Medulla oblongata (tissue), 1 donor: ENCODE measurements at regions not wholly inside any gene's neighbourhood (a gene's known extent, or its start where the extent isn't known, plus 50 kb on each side); places are given as distances from the start of the nearest gene placed in this dataset.
"Not testable (repeated sequence)": the region's sequence is repeated elsewhere in the genome, so short reads cannot be mapped to it uniquely, and the experiment has no call there.

Experiments used
- DNase-seq: peaks from one replicate; pipeline ENCODE4 v3.0.0-alpha.2; 2015; ENCODE audit errors: extremely low spot score

DNA sequence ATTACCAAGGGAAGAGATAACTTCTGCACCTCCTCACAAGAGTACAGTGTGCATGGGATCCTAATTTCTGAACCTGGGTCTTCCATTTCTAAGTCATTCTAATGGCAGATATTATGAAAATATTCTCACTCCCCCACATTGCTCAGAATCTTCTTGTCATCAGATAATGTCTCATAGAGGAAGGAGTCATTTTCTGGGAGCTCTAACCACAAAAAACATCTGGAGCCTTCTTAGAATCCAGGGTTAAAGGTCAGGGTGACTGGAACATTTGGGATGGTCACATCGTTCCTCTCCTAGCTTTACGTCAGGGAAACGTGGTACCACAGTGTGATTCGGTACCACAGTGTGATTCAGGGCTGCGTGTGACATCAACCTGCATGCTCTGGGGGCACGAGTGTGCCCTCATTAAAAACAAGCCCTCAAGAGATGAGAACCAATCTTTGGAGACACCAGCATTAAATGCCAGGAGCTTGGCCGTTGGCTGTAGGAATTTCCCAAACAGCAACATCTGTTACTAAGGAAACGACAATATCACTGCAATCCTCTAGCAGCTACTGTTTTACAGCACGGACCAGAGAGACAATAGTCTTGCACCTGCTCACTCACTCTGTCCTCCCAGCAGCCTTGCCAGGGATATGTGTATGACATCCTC lies 179.1 kb downstream of the PSMG1 start:
- no peak for DNase-seq

DNA sequence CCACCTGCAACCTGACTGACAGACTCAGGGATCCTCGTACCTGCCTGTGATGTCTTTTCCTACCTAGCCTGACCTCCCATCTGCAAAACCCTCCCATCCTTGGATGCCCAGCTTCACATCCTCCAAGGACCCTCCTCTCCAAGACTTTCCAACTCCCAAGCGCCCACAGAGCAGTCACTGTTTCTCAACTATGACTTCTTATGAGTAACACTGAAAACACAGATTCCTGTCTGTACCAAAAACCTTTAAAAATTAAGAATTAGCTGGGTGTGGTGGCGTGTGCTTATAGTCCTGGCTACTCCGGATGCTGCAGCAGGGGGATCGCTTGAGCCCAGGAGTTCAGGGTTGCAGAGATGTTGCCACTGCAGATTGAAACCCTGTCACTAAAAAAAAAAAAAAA lies 181.9 kb downstream of the PSMG1 start:
- no peak for DNase-seq

DNA sequence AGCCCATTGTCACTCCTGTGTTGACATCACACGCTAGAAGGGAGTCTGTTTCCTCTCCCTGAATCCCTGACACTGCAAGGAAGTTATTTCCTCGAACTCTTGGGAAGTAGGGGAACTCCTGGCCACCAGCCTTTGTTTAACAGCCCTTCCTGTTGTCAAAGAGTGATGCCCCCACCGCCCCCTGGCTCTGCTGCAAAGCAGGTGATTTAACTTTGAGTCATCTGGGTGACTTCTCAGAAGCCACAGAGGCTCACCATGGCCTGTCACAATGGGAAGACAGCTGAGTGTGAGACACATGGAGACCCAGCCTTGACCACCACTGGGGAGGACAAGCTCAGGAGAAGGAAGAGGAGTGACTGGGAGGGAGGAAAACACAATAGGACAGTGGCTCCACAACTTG lies 182.8 kb downstream of the PSMG1 start:
- no peak for DNase-seq

DNA sequence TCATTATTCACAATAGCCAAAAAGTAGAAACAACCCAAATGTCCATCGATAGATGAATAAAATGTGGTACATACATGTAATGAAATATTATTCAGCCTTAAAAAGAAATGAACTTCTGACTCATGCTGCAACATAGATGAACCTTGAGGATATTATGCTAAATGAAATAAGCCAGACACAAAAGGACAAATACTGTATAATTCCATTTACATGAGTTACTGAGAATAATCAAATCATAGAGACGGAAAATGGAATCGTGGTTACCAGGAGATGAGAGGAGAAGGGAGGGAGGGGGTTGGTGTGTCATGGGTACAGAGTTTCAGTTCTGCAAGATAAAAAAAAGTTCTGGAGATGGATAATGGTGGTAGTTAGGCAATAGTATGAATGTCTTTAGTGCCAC lies 184.1 kb downstream of the PSMG1 start:
- DNase-seq, result peak; percentile 55

DNA sequence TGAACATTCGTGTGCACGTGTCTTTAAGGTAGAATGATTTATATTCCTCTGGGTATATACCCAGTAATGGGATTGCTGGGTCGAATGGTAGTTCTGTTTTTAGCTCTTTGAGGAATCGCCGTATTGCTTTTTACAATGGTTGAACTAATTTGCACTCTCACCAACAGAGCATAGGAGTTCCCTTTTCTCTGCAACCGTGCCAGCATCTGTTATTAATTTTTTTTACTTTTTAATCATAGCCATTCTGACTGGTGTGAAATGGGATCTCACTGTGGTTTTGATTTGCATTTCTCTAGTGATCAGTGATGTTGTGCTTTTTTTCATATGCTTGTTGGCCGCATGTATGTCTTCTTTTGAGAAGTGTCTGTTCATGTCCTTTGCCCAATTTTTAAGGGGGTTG lies 185.0 kb downstream of the PSMG1 start:
- not testable (repeated sequence) for DNase-seq

DNA sequence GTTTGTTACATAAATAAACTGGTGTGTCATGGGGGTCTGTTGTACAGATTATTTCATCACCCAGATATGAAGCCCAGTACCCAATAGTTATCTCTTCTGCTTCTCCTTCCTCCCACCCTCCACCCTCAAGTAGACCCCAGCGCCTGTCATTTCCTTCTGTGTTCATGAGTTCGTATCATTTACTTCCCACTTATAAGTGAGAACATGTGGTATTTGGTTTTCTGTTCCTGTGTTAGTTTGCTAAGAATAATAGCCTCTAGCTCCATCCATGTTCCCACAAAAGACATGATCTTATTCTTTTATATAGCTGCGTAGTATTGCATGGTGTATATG lies 185.4 kb downstream of the PSMG1 start:
- DNase-seq, result peak; percentile 48

DNA sequence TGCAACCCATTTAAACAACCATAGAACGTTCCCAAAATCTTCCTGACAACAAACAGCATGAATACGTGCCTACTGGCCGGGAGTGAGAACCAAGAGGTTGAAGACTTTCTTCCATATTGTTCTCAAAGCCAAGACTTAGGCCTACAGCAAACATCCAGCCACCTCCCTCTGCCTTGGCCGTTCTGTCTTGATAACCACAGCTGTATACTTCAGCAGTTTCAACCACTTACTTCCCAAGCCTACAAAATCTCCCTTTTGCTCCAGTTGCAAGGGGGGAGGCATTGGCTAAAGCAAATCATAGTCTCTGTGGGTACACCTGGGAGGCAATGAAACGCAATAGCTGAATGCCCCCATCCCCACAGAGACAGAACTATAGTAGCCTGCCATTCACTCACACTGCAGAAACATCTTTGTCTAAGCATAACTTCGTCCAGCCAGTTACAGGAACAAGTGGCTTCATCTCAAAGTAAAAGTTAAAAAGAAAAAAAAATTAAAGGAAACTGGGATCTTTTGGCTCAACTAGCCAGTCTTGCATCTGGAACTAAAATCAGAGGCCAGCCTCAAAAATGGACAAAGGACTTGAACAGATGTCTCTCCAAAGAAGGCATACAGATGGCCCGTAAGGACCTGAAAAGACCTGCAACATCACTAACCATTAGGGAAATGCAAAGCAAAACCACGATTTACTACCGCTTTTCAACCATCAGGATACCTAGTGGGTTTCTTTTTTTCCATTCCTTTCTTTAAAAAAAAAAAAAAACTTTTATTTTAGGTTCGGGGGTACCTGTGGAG lies 186.0 kb downstream of the PSMG1 start:
- DNase-seq, result no peak

DNA sequence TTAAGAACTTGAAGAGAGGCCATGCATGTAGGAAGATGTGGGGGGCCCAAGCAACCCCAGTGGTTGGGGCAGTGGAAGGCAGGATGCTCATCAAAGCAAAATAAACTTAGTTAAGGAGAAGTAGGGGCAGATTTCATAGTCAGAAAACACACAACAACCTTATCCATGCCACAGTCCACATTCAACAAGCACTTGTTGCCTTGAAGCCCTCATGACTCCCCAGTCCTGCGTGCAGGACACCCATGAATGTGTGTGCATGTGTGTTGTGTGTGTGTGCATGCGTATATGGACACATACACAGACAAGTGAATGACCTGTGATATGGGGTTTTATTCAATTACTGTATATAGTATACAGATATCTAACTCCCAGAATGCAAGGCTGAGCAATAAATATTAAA lies 186.9 kb downstream of the PSMG1 start:
- DNase-seq, result no peak

DNA sequence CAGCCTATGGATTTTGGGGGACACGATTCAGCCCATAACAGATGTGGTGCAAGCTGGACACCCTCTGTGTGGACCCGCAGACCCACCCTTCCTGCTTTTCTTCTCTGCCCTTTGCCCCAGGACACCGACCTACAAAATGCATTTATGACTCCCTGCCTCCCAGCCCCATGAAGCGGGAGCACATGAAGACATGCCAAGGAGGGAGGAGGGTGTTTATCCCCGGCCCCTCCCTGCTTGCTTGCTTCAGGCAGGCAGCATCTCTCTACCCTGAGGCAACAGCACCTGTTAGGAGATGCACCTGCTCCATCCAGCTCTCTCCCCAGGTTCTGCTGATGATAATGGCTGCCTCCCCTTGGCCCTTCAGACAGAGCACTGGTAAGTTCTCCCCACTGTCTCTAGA lies 187.5 kb downstream of the PSMG1 start:
- DNase-seq, result no peak

DNA sequence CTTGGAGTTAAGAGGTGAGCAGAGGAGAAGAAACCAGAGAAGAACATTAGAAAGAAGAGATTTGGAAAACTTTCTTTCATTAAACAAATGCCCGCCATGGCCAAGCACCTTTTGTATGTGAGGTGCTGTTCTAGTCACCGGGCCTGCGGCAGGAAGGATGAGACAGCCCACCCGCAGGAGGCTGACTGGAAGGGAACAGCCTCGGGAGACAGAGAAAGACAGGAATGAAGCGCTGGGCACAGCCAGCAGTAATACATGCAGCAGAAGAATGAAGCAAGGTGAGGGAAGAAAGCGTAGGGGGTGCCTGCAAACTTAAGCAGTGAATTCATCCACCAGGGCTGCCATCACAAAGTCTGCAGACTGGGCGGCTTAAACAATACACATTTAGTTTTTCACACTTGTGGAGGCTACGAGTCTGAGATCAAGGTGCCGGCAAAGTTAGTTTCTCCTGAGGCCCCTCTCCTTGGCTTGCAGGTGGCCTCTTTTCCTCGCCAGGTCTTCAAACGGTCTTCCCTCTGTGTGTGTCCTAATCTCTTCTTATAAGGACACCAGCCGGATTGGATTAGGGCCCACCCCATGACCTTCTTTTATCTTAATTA lies 188.1 kb downstream of the PSMG1 start:
- no peak for DNase-seq

DNA sequence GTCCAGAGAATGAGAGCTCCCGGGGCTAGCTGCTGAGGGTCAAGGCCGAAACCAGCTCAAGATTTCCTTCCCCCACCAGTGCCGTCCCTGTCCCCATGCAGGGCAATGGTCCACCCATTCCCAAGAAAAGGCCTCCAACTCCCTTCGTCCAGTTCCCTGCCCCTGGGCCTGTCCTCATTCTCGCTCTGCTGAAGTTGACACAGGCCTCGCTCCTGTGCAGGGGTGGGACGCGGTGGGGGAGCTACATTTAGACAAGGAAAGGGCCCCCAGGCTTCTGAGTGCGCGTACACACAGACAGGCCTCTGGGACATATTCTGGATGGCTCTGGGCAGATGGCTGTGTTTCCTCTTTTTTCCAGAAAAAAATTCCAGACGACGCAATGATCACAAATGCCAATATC lies 188.3 kb downstream of the ETS2 start:
- DNase-seq, result no peak

DNA sequence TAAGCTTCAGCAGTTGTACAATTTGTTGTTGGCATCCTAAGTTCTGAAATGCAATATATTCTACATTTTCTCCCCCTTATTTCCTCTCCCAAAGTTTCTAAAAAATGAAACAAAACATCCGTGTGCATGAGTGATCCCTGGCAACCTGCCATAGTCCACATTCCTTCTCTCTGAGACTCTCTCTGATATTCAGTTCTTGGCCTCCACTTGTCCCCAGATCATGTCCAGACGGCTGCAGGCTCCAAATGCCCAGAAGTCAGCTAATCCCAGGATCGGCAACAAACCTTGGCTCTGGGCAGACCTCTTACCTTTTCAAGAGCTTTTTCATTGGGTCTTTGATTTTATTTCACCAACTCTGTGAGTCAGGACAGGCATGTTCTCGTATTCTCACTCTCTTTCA lies 187.8 kb downstream of the ETS2 start:
- DNase-seq, result no peak

DNA sequence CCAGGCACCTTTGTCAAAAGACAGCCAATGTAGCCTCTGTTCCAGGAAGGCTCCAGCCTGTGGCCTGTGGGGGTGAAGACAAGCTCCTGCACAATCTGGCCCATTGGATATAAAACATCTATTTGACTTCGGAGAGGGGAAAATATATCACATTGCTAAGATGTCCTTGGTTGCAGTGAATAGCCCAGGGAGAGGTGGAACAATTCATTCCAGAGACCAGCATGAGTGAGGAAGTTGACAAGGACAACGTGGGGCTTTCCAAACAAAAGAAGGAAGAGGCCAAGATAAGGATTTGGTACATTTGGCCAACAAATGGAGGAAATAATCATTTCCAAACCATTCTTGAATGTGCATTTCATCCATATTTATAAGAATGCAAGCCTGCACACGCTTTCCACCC lies 187.0 kb downstream of the ETS2 start:
- no peak for DNase-seq

DNA sequence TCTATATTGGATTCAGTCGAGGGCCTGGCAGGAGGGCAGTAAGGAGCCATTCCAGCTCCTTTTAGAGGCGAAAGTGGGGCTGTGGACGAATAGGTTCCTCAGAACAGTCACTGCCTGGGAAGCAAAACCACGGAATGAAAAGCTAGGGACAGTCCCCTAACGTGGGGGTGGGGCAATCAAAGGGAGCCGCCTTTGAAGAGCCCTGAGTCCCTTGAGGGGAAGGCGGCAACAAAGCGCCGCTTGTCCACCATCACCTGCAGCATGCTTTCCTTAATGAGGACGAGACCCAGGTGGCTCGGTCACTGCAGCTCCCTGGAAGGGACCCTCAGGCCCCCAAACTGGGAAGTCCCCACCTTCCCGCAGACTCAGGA lies 184.7 kb downstream of the ETS2 start:
- no peak for DNase-seq

DNA sequence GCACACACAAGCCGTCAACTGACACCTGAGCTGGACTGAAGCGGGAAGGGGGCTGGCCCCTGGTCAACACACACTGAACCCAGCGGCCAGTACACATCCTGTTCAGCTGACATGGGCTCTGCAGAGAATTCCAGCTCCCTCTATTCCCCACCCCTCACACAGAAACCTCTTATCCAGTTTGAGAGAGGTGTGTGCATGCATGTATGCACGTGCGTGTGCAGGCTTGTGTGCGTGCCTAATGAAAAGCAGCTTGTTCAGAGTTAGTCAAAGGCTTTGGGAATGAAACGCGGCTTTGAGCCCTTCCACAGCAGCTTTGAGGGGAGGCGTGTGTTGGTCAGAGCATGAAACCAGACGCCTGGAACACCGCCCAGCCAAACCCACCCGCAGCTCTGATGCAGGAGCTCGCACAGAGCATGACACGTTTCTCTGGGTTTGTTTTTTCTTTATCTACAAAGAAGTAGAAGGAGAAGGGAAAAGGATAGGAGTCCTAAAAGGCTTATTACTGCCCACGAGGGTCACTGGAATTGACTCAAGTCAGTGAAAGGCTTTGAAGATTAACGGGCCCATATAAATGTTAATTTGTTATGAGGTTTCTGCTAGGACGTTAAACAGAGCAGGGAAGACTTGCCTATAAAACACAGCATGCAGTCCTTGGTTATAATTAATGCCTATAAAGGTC lies 184.2 kb downstream of the ETS2 start:
- DNase-seq, result no peak

DNA sequence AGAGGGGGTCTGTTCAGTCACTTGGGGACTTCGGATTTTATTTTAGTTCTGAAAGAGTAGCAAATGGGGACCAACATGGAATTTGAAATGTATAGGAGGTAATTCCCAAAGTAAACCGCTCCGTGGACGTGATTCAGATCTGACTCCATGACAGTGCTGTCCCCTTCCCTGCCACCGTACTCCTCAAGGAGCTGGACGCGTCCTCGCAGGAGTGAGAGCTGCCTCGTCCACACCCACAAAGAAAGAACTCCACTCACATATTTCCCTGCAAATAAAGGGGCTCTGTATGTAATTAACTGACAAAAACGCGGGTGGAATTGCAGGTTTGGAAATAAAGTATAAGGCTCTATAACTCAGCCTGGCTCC lies 183.6 kb downstream of the ETS2 start:
- DNase-seq, result no peak

DNA sequence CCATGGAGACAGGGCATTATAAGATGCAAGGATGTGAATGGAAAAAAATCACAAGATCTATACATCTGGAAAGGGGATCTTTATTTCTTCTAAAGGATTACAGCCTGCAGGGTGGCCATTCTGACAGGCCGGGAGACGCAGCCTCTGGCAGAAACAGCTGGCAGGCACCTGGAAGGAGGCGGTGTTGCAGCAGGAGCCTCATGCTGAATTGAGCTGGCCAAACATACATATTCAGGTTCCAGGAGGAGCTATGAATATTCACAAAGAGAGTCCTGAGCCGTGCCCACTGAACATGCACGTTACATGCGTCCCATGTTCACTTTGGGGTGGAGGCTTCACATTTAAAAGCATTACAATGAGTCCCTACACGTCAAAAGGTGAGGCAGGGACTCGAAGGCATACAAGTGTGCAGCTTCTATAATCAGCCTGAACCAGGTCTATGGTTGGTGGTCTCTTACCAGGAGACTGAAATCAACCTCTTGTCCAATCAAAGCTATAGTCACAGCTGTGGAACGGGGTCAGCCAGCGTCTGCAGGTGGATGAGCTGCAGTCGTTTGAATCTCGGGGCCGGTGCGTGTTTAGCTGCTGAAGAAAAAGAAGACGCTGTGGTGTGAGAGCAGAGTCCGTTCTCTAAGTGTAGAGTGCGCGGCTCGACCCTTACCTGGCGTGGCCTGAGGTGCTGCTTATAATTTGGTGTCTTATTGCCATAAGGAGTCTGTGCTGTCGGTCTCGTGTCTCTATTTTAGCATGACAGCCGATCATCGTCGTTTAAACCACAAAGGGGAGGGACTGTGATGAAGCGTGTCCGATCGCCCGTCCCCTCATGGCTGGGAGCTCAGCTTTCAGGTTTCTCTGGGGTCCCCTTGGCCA lies 183.0 kb downstream of the ETS2 start:
- DNase-seq, result no peak

DNA sequence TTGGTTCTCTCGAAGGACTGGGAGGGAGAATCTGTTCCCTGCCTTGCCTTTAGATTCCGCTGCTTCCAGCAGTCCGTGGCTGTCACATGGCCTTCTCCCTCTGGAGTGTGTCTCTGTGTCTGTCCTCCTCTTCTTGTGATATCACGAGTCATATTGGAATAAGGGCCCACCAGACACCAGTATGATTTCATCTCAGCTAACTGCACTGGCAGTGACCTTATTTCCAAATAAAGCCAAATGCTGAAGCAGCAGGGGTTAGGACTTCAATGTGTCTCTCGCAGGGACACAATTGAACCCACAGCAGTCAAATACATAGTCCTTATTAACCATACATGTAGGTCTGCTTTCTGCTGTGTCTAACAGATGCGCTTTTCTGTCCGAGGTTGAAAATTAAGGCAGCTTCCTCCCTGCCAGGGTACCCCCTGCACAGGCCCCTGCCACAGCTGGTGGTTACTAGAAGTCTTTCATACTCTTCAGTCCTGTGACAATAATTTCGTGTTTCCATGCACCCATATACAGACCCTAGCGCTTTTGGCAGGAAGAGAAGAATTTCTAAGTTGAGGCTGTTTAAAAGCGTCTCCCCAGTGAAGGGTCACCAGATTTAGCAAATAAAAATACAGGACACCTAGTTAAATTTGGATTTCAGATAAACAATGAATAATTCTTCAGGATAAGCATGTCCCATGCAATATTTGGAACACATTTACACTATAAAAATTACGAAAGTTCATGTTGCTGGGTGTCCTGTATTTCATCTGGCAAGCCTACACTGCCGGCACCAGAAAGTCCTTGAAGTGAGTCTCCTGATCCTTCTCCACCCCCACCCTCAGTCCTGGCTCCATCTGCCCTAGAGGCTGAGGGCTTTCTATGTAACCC lies 182.1 kb downstream of the ETS2 start:
- no peak for DNase-seq

DNA sequence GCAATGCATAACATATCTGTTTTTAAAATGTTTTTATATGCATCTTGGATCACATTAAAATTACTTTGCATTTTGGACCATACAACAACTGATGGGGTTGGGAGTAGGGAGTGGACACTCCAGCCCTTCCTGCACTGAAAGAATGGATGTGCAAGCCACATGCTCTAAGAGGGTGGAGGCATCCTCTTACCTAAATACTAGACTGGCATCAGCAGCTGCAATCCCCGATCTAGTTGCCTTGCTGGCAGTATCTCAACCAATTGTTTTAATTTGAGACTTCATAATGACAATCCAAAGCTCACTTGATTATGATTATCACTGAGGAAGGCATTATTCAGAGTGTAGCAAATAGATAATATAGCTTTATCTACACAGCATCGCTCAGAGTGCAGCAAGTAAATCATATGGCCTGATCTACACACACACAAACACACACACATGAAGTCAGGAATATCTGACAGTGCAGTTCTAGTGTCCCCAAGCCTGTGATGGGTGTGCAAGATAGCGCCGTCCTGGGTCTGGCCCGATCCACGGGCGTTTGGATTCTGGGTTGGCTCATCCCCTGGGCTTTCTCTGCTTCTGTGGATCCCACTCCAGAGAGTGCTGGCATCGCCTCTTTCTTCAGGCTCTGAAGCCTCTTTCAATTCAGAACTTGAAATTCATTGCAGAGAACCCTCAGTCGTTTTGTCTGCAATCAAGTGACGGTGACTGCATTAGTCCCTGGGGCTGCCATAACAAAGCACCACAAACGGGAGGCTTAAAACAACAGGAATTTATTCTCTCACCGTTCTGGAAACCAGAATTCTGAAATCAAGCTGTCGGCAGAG lies 181.3 kb downstream of the ETS2 start:
- DNase-seq, result no peak

DNA sequence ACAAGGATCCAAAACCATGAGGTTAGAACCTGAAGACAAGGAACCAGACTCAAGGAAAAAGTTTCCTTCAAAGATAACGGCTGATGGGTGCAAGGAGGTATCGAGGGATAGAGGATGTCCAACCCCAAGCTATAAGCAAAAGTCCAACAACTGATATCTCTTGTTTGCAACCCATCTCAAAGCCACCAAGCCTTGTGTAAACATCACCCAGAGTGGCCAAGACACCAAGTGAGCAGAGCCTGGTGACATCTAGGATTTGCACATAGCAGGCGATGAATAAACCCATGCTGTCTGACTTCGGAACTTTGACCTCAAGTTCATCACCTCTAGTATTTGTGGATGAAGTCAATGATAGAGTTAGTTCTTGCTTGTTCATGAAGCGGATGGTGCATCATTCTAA lies 180.7 kb downstream of the ETS2 start:
- DNase-seq, result no peak
